ENCODE measurements at regions not wholly inside any gene's neighbourhood (a gene's known extent, or its start where the extent isn't known, plus 50 kb on each side); places are given as distances from the start of the nearest gene placed in this dataset.

DNA sequence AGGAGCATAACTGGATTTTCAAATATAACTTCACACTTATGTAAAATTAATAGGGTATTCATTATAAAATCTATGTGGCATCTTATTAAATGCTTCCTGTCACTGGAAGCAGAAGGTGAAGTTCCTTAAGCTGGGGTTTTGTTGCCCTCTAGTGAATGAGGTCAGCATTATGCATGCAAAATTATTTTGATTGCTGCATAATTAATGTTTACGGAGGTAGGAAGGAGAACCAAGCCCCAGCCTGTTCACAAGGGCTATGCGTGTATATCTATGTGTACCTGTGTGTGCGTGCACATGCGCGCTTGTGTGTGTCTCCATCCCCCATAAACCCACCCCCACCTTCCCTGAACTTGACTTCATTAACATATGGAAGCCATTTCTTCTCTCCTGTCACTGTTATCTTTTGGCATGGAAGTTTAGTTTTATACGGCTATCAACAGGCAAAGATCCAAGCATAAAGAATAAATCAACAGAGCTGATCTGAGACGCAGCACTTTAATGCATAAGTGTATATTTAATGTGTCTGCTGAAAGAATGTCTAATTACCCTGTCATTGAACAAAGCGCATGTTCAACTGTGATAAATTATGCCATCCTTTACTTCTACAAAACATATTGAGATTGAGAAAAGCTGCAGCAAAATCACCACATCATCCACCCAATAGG is 90.2 kb upstream of the CDH4 start:
- Mint-ChIP-seq H3K36me3 (ENCODE audit: low read depth) (no peaks in the 10 kb centered on the region), H3K4me1 (no peaks in the 10 kb centered on the region), H3K27ac (ENCODE audit: unreplicated experiment) (no peak overlapping the region), H3K27me3 (ENCODE audit: low read depth) (peaks cover 10% of the 10 kb centered on the region), H3K9me3 (peaks cover 5% of the 10 kb centered on the region), H3K4me3 (no peak overlapping the region)
- no peak for TF ChIP-seq CTCF (conservative IDR thresholded peaks at IDR 0.05)
- DNase-seq (ENCODE audit: low read depth, low spot score): no peak

GRCh38 chr20:61162451-61162850 is 89.6 kb upstream of the CDH4 start:
- Mint-ChIP-seq H3K9me3 (peaks cover 5% of the 10 kb centered on the region), H3K4me3 (no peak overlapping the region), H3K4me1 (no peaks in the 10 kb centered on the region), H3K36me3 (ENCODE audit: low read depth) (no peaks in the 10 kb centered on the region), H3K27me3 (ENCODE audit: low read depth) (peaks cover 11% of the 10 kb centered on the region), H3K27ac (ENCODE audit: unreplicated experiment) (no peak overlapping the region)
- no peak for TF ChIP-seq CTCF (conservative IDR thresholded peaks at IDR 0.05)
- DNase-seq (ENCODE audit: low read depth, low spot score): no peak

DNA sequence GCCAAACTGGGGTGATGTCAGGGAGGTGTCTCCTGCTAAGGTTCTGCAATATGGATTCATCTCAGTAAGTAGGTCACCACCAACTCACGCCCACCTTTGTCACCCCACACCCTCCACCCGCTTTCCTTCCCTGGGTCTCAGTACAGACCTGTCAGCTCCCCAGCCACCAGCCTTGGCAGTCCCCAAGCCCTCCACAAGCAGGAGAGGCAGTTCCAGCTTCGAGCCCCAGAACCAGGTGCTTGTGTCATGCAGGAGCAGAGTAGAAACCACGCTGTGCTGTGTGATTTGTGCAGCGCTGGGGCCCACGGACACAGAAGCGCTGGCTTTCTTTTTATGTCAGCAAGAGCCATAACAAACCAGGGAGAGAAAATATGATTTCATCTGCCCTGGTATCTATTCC is 89.0 kb upstream of the CDH4 start:
- no peak overlapping the region for H3K27ac Mint-ChIP-seq (ENCODE audit: unreplicated experiment)
- TF ChIP-seq CTCF (conservative IDR thresholded peaks at IDR 0.05): no peak
- no peaks in the 10 kb centered on the region for H3K4me1 Mint-ChIP-seq
- H3K27me3 Mint-ChIP-seq (ENCODE audit: low read depth): peaks cover 17% of the 10 kb centered on the region
- H3K36me3 Mint-ChIP-seq (ENCODE audit: low read depth): no peaks in the 10 kb centered on the region
- H3K9me3 Mint-ChIP-seq: peaks cover 1% of the 10 kb centered on the region
- no peak for DNase-seq (ENCODE audit: low read depth, low spot score)
- H3K4me3 Mint-ChIP-seq: no peak overlapping the region

DNA sequence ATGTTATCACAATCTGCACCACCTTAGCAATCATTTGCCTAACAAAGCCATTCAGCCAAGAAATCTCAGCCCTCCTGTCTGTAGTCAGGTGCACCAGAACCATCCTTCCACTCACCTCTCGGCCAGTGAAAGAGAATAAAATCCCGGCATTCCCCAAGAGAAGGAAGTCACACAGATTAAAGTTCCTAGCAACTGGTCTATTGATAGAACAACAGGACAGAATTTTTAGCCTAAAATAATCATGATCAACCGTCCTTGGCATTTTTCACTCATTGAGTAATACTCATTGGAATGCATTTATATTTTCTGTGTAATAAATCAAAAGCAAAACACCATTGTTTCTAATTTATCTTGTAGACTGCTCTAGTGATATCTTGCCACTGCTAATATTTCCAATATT is 85.7 kb upstream of the CDH4 start:
- Mint-ChIP-seq H3K27ac (ENCODE audit: unreplicated experiment) (no peak overlapping the region), H3K27me3 (ENCODE audit: low read depth) (peaks cover 29% of the 10 kb centered on the region), H3K4me3 (no peak overlapping the region), H3K36me3 (ENCODE audit: low read depth) (no peaks in the 10 kb centered on the region), H3K4me1 (peaks cover 5% of the 10 kb centered on the region), H3K9me3 (peaks cover 2% of the 10 kb centered on the region)
- DNase-seq (ENCODE audit: low read depth, low spot score): no peak
- TF ChIP-seq CTCF (conservative IDR thresholded peaks at IDR 0.05): no peak

DNA sequence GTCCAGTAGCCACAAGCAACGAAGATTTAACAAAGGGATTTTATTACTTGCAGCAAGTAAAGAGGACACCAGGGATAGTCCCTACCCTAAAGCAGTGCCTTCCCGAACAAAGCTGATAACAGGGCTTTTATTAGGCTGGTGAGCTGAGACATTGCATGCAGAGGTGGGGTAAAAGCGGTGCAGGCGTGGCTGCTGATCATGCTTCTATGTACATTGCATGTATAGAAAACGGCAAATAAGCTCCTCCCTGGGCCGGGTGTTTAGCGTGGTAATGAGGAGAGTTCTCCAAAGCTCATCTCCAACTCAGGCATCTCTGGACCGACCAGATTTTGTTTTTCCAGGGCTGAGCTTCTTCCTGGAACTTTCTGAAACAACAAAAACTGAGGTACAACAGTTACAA is 83.5 kb upstream of the CDH4 start:
- H3K27ac Mint-ChIP-seq (ENCODE audit: unreplicated experiment): no peak overlapping the region
- peaks cover 26% of the 10 kb centered on the region for H3K27me3 Mint-ChIP-seq (ENCODE audit: low read depth)
- no peaks in the 10 kb centered on the region for H3K36me3 Mint-ChIP-seq (ENCODE audit: low read depth)
- peaks cover 3% of the 10 kb centered on the region for H3K9me3 Mint-ChIP-seq
- DNase-seq (ENCODE audit: low read depth, low spot score): no peak
- TF ChIP-seq CTCF (conservative IDR thresholded peaks at IDR 0.05): no peak
- peaks cover 5% of the 10 kb centered on the region for H3K4me1 Mint-ChIP-seq
- no peak overlapping the region for H3K4me3 Mint-ChIP-seq

All from neural crest cell (in vitro differentiated cells).